ENCODE measurements at regions not wholly inside any gene's neighbourhood (a gene's known extent, or its start where the extent isn't known, plus 50 kb on each side); places are given as distances from the start of the nearest gene placed in this dataset.

GRCh38 chr1:238466459-238466858 is 575.7 kb upstream of the ZP4 start:
- Histone ChIP-seq H3K4me1 (ENCODE audit: insufficient read depth, low read length) (no peaks in the 10 kb centered on the region), H2BK20ac (ENCODE audit: low read depth, low read length, poor library complexity, severe bottlenecking) (no peak overlapping the region), H2BK5ac (ENCODE audit: insufficient read length, low read length) (no peak overlapping the region), H2BK120ac (ENCODE audit: low read depth, low read length, poor library complexity, severe bottlenecking) (no peak overlapping the region), H3K4ac (ENCODE audit: low read depth, low read length) (no peak overlapping the region), H3K27ac (ENCODE audit: insufficient read length, low read depth, low read length) (no peak overlapping the region), H3K4me2 (ENCODE audit: insufficient read depth, insufficient read length, low read length) (no peak overlapping the region), H3K9ac (ENCODE audit: extremely low read depth, insufficient read length, low read length) (no peak overlapping the region), H3K23me2 (ENCODE audit: insufficient read length, low read depth, low read length, poor library complexity, severe bottlenecking) (no peaks in the 10 kb centered on the region), H3K79me1 (ENCODE audit: insufficient read depth, low read depth, low read length, poor library complexity, severe bottlenecking) (no peaks in the 10 kb centered on the region), H3K27me3 (ENCODE audit: insufficient read depth, low read length) (no peaks in the 10 kb centered on the region; the same call in 1 of the 2 replicates), H4K20me1 (ENCODE audit: control insufficient read depth, insufficient read depth, insufficient read length) (no peaks in the 10 kb centered on the region), H4K5ac (ENCODE audit: insufficient read length, low read depth, low read length) (no peak overlapping the region), H2AK5ac (ENCODE audit: insufficient read length, low read length) (no peak overlapping the region), H2BK15ac (ENCODE audit: low read depth, low read length) (no peak overlapping the region), H3K9me3 (ENCODE audit: control insufficient read depth, low read depth, low read length) (no peaks in the 10 kb centered on the region), H3K79me2 (ENCODE audit: insufficient read depth, low read length) (no peaks in the 10 kb centered on the region), H4K91ac (ENCODE audit: insufficient read length, low read depth, low read length) (no peak overlapping the region), H3K18ac (ENCODE audit: insufficient read length, low read depth, low read length) (no peak overlapping the region), H3K56ac (ENCODE audit: insufficient read length, low read depth, low read length) (no peak overlapping the region), H2BK12ac (ENCODE audit: insufficient read length, low read depth, low read length) (no peak overlapping the region), H2AFZ (ENCODE audit: low read length) (no peak overlapping the region), H3K23ac (ENCODE audit: insufficient read length, low read depth, low read length) (no peak overlapping the region), H4K8ac (replicated peaks; ENCODE audit: insufficient read length, low read depth, low read length) (no peak overlapping the region), H3T11ph (ENCODE audit: low read length) (no peak overlapping the region), H3K14ac (ENCODE audit: insufficient read depth, low read length) (no peak overlapping the region)
- Mint-ChIP-seq H3K27me3 (ENCODE audit: low read depth) (no peaks in the 10 kb centered on the region), H3K9me3 (no peaks in the 10 kb centered on the region), H3K27ac (no peak overlapping the region), H3K4me1 (peaks cover 4 to 7% of the 10 kb centered on the region in 2 experiments), H3K36me3 (ENCODE audit: insufficient read depth in 1 of 3, low read depth in 3 of 3) (peaks cover 4 to 8% (median 6%) of the 10 kb centered on the region in 3 experiments; a peak in 6 of 7 replicates), H3K4me3 (no peak overlapping the region)
- no CpG with 5 or more reads among the region's 5 CpGs for WGBS (ENCODE audit: extremely low coverage, insufficient read length, low lambda C conversion rate)
- no peak for DNase-seq
- TF ChIP-seq, protein P1, sequence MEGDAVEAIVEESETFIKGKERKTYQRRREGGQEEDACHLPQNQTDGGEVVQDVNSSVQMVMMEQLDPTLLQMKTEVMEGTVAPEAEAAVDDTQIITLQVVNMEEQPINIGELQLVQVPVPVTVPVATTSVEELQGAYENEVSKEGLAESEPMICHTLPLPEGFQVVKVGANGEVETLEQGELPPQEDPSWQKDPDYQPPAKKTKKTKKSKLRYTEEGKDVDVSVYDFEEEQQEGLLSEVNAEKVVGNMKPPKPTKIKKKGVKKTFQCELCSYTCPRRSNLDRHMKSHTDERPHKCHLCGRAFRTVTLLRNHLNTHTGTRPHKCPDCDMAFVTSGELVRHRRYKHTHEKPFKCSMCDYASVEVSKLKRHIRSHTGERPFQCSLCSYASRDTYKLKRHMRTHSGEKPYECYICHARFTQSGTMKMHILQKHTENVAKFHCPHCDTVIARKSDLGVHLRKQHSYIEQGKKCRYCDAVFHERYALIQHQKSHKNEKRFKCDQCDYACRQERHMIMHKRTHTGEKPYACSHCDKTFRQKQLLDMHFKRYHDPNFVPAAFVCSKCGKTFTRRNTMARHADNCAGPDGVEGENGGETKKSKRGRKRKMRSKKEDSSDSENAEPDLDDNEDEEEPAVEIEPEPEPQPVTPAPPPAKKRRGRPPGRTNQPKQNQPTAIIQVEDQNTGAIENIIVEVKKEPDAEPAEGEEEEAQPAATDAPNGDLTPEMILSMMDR (conservative IDR thresholded peaks at IDR 0.05): no peak
